ENCODE measurements at regions not wholly inside any gene's neighbourhood (a gene's known extent, or its start where the extent isn't known, plus 50 kb on each side); places are given as distances from the start of the nearest gene placed in this dataset.

DNA sequence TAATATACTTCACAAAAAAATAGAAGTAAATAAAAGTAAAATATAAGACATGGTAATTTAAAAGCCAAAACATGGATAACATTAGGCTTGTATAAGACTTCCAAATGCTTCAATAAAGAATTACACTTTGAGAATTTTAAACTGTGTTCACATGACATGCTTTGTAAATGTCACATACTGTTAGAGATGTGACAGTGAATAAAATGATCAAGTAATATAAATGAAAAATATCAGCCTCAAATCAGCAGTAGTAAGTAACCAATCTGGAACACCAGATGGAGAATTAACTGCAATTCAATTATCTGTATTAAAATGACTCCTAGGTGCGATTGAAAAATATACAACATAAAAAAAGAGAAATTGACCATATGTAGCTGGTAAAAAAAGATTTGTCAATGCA, 1260.8 kb downstream of the BRINP3 start:
- DNase-seq (ENCODE audit: low spot score) (no peak), ATAC-seq (no peak)
- no peaks in the 10 kb centered on the region for H3K27me3 Mint-ChIP-seq (ENCODE audit: insufficient read depth, low read depth, poor library complexity)
- no peaks in the 10 kb centered on the region for H3K4me1 ChIP-seq (ENCODE audit: insufficient read depth)
- peaks cover 3% of the 10 kb centered on the region; the same call in 2 of the 3 replicates for H3K4me1 Mint-ChIP-seq
- no peak overlapping the region for H3K4me3 Mint-ChIP-seq
- H3K4me2 ChIP-seq = no peak overlapping the region
- no peaks in the 10 kb centered on the region for H3K27me3 ChIP-seq (ENCODE audit: insufficient read depth)
- H3K36me3 ChIP-seq (ENCODE audit: insufficient read depth) = no peaks in the 10 kb centered on the region
- no peaks in the 10 kb centered on the region for H4K20me1 ChIP-seq (replicated peaks; ENCODE audit: insufficient read depth)
- no peak overlapping the region for H3K27ac ChIP-seq (ENCODE audit: low read depth)
- H3K27ac Mint-ChIP-seq = no peak overlapping the region
- no peak overlapping the region for H2AFZ ChIP-seq
- TF ChIP-seq ZNF114 (CRISPR knock-in tag; IDR thresholded peaks at IDR 0.05) (no peak), NANOG (IDR thresholded peaks at IDR 0.05; ENCODE audit: borderline replicate concordance) (no peak), JUNB (IDR thresholded peaks at IDR 0.05; ENCODE audit: unreplicated experiment) (no peak), POLR2AphosphoS5 (IDR thresholded peaks at IDR 0.05; ENCODE audit: low read depth) (no peak), STAT1 (IDR thresholded peaks at IDR 0.05; ENCODE audit: unreplicated experiment) (no peak), EZH2phosphoT487 (IDR thresholded peaks at IDR 0.05; ENCODE audit: unreplicated experiment) (no peak), EZH2 (IDR thresholded peaks at IDR 0.05; ENCODE audit: low read depth, unreplicated experiment) (no peak), CREB1 (CRISPR knock-in tag; IDR thresholded peaks at IDR 0.05; ENCODE audit: low read depth) (no peak), ZNF331 (CRISPR knock-in tag; IDR thresholded peaks at IDR 0.05; ENCODE audit: low read depth) (no peak)
- TF ChIP-seq, protein P1, sequence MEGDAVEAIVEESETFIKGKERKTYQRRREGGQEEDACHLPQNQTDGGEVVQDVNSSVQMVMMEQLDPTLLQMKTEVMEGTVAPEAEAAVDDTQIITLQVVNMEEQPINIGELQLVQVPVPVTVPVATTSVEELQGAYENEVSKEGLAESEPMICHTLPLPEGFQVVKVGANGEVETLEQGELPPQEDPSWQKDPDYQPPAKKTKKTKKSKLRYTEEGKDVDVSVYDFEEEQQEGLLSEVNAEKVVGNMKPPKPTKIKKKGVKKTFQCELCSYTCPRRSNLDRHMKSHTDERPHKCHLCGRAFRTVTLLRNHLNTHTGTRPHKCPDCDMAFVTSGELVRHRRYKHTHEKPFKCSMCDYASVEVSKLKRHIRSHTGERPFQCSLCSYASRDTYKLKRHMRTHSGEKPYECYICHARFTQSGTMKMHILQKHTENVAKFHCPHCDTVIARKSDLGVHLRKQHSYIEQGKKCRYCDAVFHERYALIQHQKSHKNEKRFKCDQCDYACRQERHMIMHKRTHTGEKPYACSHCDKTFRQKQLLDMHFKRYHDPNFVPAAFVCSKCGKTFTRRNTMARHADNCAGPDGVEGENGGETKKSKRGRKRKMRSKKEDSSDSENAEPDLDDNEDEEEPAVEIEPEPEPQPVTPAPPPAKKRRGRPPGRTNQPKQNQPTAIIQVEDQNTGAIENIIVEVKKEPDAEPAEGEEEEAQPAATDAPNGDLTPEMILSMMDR (conservative IDR thresholded peaks at IDR 0.05; ENCODE audit: low read depth in 2 of 2) = no peak
- TF ChIP-seq, protein P2, sequence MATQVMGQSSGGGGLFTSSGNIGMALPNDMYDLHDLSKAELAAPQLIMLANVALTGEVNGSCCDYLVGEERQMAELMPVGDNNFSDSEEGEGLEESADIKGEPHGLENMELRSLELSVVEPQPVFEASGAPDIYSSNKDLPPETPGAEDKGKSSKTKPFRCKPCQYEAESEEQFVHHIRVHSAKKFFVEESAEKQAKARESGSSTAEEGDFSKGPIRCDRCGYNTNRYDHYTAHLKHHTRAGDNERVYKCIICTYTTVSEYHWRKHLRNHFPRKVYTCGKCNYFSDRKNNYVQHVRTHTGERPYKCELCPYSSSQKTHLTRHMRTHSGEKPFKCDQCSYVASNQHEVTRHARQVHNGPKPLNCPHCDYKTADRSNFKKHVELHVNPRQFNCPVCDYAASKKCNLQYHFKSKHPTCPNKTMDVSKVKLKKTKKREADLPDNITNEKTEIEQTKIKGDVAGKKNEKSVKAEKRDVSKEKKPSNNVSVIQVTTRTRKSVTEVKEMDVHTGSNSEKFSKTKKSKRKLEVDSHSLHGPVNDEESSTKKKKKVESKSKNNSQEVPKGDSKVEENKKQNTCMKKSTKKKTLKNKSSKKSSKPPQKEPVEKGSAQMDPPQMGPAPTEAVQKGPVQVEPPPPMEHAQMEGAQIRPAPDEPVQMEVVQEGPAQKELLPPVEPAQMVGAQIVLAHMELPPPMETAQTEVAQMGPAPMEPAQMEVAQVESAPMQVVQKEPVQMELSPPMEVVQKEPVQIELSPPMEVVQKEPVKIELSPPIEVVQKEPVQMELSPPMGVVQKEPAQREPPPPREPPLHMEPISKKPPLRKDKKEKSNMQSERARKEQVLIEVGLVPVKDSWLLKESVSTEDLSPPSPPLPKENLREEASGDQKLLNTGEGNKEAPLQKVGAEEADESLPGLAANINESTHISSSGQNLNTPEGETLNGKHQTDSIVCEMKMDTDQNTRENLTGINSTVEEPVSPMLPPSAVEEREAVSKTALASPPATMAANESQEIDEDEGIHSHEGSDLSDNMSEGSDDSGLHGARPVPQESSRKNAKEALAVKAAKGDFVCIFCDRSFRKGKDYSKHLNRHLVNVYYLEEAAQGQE (IDR thresholded peaks at IDR 0.05; ENCODE audit: unreplicated experiment) = no peak
- TF ChIP-seq, protein P3, sequence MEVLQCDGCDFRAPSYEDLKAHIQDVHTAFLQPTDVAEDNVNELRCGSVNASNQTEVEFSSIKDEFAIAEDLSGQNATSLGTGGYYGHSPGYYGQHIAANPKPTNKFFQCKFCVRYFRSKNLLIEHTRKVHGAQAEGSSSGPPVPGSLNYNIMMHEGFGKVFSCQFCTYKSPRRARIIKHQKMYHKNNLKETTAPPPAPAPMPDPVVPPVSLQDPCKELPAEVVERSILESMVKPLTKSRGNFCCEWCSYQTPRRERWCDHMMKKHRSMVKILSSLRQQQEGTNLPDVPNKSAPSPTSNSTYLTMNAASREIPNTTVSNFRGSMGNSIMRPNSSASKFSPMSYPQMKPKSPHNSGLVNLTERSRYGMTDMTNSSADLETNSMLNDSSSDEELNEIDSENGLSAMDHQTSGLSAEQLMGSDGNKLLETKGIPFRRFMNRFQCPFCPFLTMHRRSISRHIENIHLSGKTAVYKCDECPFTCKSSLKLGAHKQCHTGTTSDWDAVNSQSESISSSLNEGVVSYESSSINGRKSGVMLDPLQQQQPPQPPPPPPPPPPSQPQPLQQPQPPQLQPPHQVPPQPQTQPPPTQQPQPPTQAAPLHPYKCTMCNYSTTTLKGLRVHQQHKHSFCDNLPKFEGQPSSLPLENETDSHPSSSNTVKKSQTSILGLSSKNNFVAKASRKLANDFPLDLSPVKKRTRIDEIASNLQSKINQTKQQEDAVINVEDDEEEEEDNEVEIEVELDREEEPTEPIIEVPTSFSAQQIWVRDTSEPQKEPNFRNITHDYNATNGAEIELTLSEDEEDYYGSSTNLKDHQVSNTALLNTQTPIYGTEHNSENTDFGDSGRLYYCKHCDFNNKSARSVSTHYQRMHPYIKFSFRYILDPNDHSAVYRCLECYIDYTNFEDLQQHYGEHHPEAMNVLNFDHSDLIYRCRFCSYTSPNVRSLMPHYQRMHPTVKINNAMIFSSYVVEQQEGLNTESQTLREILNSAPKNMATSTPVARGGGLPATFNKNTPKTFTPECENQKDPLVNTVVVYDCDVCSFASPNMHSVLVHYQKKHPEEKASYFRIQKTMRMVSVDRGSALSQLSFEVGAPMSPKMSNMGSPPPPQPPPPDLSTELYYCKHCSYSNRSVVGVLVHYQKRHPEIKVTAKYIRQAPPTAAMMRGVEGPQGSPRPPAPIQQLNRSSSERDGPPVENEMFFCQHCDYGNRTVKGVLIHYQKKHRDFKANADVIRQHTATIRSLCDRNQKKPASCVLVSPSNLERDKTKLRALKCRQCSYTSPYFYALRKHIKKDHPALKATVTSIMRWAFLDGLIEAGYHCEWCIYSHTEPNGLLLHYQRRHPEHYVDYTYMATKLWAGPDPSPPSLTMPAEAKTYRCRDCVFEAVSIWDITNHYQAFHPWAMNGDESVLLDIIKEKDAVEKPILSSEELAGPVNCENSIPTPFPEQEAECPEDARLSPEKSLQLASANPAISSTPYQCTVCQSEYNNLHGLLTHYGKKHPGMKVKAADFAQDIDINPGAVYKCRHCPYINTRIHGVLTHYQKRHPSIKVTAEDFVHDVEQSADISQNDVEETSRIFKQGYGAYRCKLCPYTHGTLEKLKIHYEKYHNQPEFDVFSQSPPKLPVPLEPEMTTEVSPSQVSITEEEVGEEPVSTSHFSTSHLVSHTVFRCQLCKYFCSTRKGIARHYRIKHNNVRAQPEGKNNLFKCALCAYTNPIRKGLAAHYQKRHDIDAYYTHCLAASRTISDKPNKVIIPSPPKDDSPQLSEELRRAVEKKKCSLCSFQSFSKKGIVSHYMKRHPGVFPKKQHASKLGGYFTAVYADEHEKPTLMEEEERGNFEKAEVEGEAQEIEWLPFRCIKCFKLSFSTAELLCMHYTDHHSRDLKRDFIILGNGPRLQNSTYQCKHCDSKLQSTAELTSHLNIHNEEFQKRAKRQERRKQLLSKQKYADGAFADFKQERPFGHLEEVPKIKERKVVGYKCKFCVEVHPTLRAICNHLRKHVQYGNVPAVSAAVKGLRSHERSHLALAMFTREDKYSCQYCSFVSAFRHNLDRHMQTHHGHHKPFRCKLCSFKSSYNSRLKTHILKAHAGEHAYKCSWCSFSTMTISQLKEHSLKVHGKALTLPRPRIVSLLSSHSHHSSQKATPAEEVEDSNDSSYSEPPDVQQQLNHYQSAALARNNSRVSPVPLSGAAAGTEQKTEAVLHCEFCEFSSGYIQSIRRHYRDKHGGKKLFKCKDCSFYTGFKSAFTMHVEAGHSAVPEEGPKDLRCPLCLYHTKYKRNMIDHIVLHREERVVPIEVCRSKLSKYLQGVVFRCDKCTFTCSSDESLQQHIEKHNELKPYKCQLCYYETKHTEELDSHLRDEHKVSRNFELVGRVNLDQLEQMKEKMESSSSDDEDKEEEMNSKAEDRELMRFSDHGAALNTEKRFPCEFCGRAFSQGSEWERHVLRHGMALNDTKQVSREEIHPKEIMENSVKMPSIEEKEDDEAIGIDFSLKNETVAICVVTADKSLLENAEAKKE (CRISPR knock-in tag; IDR thresholded peaks at IDR 0.05) = no peak
- TF ChIP-seq, protein P4, sequence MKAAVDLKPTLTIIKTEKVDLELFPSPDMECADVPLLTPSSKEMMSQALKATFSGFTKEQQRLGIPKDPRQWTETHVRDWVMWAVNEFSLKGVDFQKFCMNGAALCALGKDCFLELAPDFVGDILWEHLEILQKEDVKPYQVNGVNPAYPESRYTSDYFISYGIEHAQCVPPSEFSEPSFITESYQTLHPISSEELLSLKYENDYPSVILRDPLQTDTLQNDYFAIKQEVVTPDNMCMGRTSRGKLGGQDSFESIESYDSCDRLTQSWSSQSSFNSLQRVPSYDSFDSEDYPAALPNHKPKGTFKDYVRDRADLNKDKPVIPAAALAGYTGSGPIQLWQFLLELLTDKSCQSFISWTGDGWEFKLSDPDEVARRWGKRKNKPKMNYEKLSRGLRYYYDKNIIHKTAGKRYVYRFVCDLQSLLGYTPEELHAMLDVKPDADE (IDR thresholded peaks at IDR 0.05) = no peak
- no peaks in the 10 kb centered on the region for H3F3A ChIP-seq (replicated peaks; ENCODE audit: low read depth)
- H3K9me3 Mint-ChIP-seq = no peaks in the 10 kb centered on the region
- H3K79me2 ChIP-seq (replicated peaks; ENCODE audit: insufficient read depth) = no peaks in the 10 kb centered on the region
- H3K9me2 ChIP-seq (ENCODE audit: insufficient read depth) = no peaks in the 10 kb centered on the region
- H3K4me3 ChIP-seq = no peak overlapping the region
- no peaks in the 10 kb centered on the region for H3K36me3 Mint-ChIP-seq (ENCODE audit: low read depth)

All from GM23338 (cell line).